ENCODE measurements at regions not wholly inside any gene's neighbourhood (a gene's known extent, or its start where the extent isn't known, plus 50 kb on each side); places are given as distances from the start of the nearest gene placed in this dataset.

DNA sequence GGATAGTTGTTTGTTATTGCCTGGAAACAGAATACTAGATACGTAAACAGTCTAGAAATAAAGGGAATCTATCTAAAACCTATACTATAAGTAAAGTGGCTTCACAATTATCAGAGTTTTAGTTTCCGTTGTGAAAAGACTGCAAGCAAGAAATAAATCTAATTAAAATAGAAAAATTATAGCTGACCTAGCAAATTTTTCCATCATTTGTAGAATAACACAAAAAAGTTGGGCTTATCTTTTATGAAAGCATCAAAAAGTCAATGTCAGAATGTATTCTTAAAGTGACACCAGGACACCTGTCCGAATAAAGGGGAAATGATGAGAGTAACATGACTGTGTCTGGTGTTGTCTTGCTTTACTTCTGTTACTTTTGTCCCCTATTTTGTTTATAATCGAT is 1248.9 kb upstream of the MIR17HG start:
- TF ChIP-seq, protein P1, sequence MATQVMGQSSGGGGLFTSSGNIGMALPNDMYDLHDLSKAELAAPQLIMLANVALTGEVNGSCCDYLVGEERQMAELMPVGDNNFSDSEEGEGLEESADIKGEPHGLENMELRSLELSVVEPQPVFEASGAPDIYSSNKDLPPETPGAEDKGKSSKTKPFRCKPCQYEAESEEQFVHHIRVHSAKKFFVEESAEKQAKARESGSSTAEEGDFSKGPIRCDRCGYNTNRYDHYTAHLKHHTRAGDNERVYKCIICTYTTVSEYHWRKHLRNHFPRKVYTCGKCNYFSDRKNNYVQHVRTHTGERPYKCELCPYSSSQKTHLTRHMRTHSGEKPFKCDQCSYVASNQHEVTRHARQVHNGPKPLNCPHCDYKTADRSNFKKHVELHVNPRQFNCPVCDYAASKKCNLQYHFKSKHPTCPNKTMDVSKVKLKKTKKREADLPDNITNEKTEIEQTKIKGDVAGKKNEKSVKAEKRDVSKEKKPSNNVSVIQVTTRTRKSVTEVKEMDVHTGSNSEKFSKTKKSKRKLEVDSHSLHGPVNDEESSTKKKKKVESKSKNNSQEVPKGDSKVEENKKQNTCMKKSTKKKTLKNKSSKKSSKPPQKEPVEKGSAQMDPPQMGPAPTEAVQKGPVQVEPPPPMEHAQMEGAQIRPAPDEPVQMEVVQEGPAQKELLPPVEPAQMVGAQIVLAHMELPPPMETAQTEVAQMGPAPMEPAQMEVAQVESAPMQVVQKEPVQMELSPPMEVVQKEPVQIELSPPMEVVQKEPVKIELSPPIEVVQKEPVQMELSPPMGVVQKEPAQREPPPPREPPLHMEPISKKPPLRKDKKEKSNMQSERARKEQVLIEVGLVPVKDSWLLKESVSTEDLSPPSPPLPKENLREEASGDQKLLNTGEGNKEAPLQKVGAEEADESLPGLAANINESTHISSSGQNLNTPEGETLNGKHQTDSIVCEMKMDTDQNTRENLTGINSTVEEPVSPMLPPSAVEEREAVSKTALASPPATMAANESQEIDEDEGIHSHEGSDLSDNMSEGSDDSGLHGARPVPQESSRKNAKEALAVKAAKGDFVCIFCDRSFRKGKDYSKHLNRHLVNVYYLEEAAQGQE (IDR thresholded peaks at IDR 0.05): no peak
- TF ChIP-seq, protein P2, sequence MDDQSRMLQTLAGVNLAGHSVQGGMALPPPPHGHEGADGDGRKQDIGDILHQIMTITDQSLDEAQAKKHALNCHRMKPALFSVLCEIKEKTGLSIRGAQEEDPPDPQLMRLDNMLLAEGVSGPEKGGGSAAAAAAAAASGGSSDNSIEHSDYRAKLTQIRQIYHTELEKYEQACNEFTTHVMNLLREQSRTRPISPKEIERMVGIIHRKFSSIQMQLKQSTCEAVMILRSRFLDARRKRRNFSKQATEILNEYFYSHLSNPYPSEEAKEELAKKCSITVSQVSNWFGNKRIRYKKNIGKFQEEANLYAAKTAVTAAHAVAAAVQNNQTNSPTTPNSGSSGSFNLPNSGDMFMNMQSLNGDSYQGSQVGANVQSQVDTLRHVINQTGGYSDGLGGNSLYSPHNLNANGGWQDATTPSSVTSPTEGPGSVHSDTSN (IDR thresholded peaks at IDR 0.05): no peak
- TF ChIP-seq JUN (IDR thresholded peaks at IDR 0.05): no peak
- TF ChIP-seq, protein P3, sequence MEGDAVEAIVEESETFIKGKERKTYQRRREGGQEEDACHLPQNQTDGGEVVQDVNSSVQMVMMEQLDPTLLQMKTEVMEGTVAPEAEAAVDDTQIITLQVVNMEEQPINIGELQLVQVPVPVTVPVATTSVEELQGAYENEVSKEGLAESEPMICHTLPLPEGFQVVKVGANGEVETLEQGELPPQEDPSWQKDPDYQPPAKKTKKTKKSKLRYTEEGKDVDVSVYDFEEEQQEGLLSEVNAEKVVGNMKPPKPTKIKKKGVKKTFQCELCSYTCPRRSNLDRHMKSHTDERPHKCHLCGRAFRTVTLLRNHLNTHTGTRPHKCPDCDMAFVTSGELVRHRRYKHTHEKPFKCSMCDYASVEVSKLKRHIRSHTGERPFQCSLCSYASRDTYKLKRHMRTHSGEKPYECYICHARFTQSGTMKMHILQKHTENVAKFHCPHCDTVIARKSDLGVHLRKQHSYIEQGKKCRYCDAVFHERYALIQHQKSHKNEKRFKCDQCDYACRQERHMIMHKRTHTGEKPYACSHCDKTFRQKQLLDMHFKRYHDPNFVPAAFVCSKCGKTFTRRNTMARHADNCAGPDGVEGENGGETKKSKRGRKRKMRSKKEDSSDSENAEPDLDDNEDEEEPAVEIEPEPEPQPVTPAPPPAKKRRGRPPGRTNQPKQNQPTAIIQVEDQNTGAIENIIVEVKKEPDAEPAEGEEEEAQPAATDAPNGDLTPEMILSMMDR (IDR thresholded peaks at IDR 0.05): no peak
- TF ChIP-seq EP300 (IDR thresholded peaks at IDR 0.05): no peak
